Mesenchymal stem cell (in vitro differentiated cells and primary cell): ENCODE measurements at regions not wholly inside any gene's neighbourhood (a gene's known extent, or its start where the extent isn't known, plus 50 kb on each side); places are given as distances from the start of the nearest gene placed in this dataset.
"Not testable (repeated sequence)": the region's sequence is repeated elsewhere in the genome, so short reads cannot be mapped to it uniquely, and the experiment has no call there.

ENCODE experiments used
- DNase-seq: peaks from one replicate; pipeline ENCODE4 v3.0.0-alpha.2; 2013
- H2AFZ ChIP-seq: one replicate; pipeline ENCODE4 v1.6.1; 2013; ENCODE audit warnings: low read depth, mild to moderate bottlenecking, control low read depth, inconsistent platforms, low read length, moderate library complexity
- H2AK5ac ChIP-seq: 2 replicates; pipeline ENCODE4 v1.6.1; 2013; ENCODE audit warnings: low read length, moderate library complexity, mild to moderate bottlenecking, inconsistent platforms; ENCODE audit not compliant: severe bottlenecking
- H2BK120ac ChIP-seq: one replicate; pipeline ENCODE4 v1.6.1; 2013; ENCODE audit warnings: low read depth, mild to moderate bottlenecking, inconsistent platforms, low read length, moderate library complexity
- H2BK12ac ChIP-seq, 2 experiments: one replicate each; pipeline ENCODE4 v1.6.1; 2013; ENCODE audit warnings: inconsistent platforms in 2 of 2, low read length in 2 of 2, mild to moderate bottlenecking in 2 of 2, moderate library complexity in 2 of 2, control low read depth in 1 of 2
- H2BK15ac ChIP-seq: one replicate; pipeline ENCODE4 v1.6.1; 2013; ENCODE audit warnings: mild to moderate bottlenecking, low read depth, inconsistent platforms; ENCODE audit not compliant: poor library complexity, severe bottlenecking
- H2BK5ac ChIP-seq: 2 replicates; pipeline ENCODE4 v1.6.1; 2013; ENCODE audit warnings: low read depth, mild to moderate bottlenecking, low read length, control low read depth, inconsistent platforms; ENCODE audit not compliant: poor library complexity, severe bottlenecking
- H3K14ac ChIP-seq, 2 experiments: one replicate each; pipeline ENCODE4 v1.6.1; 2013; ENCODE audit warnings: inconsistent platforms in 2 of 2, low read length in 2 of 2, control low read depth in 1 of 2, mild to moderate bottlenecking in 1 of 2, moderate library complexity in 1 of 2
- H3K18ac ChIP-seq, 2 experiments: one replicate each; pipeline ENCODE4 v1.6.1; 2013; ENCODE audit warnings: inconsistent platforms in 2 of 2, low read length in 2 of 2, control low read depth in 1 of 2, low read depth in 1 of 2, mild to moderate bottlenecking in 1 of 2
- H3K23ac ChIP-seq, 2 experiments: one replicate each; pipeline ENCODE4 v1.6.1; 2013; ENCODE audit warnings: inconsistent platforms in 2 of 2, low read length in 2 of 2, mild to moderate bottlenecking in 2 of 2, moderate library complexity in 2 of 2, control low read depth in 1 of 2
- H3K27ac ChIP-seq: 2 replicates; pipeline ENCODE4 v1.5.1; 2013; ENCODE audit warnings: mild to moderate bottlenecking, moderate library complexity, low read length, control low read depth, inconsistent platforms; ENCODE audit not compliant: poor library complexity, severe bottlenecking
- H3K27me3 ChIP-seq, 2 experiments: 2 replicates each; pipeline versions ENCODE4 v1.6.1 to v1.7.0; 2013; ENCODE audit warnings: low read length in 2 of 2, mild to moderate bottlenecking in 2 of 2, moderate library complexity in 2 of 2, control low read depth in 1 of 2, inconsistent platforms in 1 of 2; ENCODE audit not compliant: control insufficient read depth in 1 of 2, insufficient read depth in 1 of 2
- H3K36me3 ChIP-seq, 2 experiments: 2 replicates each; pipeline versions ENCODE4 v1.6.1 to v1.7.0; 2013; ENCODE audit warnings: low read length in 2 of 2, control low read depth in 1 of 2, inconsistent platforms in 1 of 2, low read depth in 1 of 2, mild to moderate bottlenecking in 1 of 2; ENCODE audit not compliant: insufficient read depth in 2 of 2, control insufficient read depth in 1 of 2
- H3K4ac ChIP-seq, 2 experiments: one replicate each; pipeline ENCODE4 v1.6.1; 2013; ENCODE audit warnings: inconsistent platforms in 2 of 2, low read length in 2 of 2, mild to moderate bottlenecking in 2 of 2, moderate library complexity in 2 of 2, control low read depth in 1 of 2, low read depth in 1 of 2
- H3K4me1 ChIP-seq: 2 replicates; pipeline ENCODE4 v1.6.1; 2013; ENCODE audit warnings: low read depth, low read length, control low read depth; ENCODE audit not compliant: control insufficient read depth, insufficient read depth
- H3K4me2 ChIP-seq: 2 replicates; pipeline ENCODE4 v1.6.1; 2013; ENCODE audit warnings: low read length, mild to moderate bottlenecking, inconsistent platforms; ENCODE audit not compliant: poor library complexity, severe bottlenecking
- H3K4me3 ChIP-seq, 2 experiments: 2 replicates each; pipeline versions ENCODE4 v1.5.1 to v1.7.0; 2013; ENCODE audit warnings: low read length in 2 of 2, mild to moderate bottlenecking in 2 of 2, control low read depth in 1 of 2, low read depth in 1 of 2; ENCODE audit not compliant: insufficient read depth in 1 of 2
- H3K79me1 ChIP-seq: replicated peaks from 2 replicates; pipeline ENCODE4 v1.6.1; 2013; ENCODE audit warnings: mild to moderate bottlenecking, control low read depth, low read length, inconsistent platforms; ENCODE audit not compliant: poor library complexity, severe bottlenecking
- H3K9ac ChIP-seq: 2 replicates; pipeline ENCODE4 v1.7.0; 2013; ENCODE audit warnings: mild to moderate bottlenecking, low read length, moderate library complexity
- H3K9me3 ChIP-seq: 2 replicates; pipeline ENCODE4 v1.7.0; 2013; ENCODE audit warnings: mild to moderate bottlenecking, low read length; ENCODE audit not compliant: control insufficient read depth
- H4K8ac ChIP-seq: one replicate; pipeline ENCODE4 v1.6.1; 2013; ENCODE audit warnings: inconsistent platforms, mild to moderate bottlenecking, low read length, moderate library complexity
- H4K91ac ChIP-seq: one replicate; pipeline ENCODE4 v1.6.1; 2013; ENCODE audit warnings: mild to moderate bottlenecking, low read length, inconsistent platforms
- WGBS: methylation state at CpG from one replicate; pipeline ENCODE4 v1.1.7; 2013; ENCODE audit warnings: mixed read lengths; 5-methylcytosine and 5-hydroxymethylcytosine counted together

DNA sequence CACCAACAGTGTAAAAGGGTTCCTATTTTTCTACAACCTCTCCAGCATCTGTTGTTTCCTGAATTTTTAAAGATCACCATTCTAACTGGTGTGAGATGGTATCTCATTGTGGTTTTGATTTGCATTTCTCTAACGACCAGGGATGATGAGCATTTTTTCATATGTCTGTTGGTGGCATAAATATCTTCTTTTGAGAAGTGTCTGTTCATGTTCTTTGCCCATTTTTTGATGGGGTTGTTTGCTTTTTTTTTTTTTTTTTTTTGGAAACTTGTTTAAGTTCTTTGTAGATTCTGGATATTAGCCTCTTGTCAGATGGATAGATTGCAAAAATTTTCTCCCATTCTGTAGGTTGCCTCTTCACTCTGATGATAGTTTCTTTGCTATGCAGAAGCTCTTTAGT is 145.5 kb upstream of the PLXNC1 start:
- not testable (repeated sequence) for H3K4ac ChIP-seq, H2BK120ac ChIP-seq, H2BK12ac ChIP-seq, H3K14ac ChIP-seq, H3K9ac ChIP-seq, H4K8ac ChIP-seq, H3K23ac ChIP-seq, H2BK5ac ChIP-seq, H3K4me3 ChIP-seq, DNase-seq, H3K9me3 ChIP-seq, H2AFZ ChIP-seq, H3K4me1 ChIP-seq, H3K4me2 ChIP-seq, H3K36me3 ChIP-seq, H4K91ac ChIP-seq, H3K27ac ChIP-seq, H2BK15ac ChIP-seq, H3K18ac ChIP-seq, H3K79me1 ChIP-seq, H2AK5ac ChIP-seq, H3K27me3 ChIP-seq
- WGBS = 54% methylated on average over 1 of the region's 1 CpG

DNA sequence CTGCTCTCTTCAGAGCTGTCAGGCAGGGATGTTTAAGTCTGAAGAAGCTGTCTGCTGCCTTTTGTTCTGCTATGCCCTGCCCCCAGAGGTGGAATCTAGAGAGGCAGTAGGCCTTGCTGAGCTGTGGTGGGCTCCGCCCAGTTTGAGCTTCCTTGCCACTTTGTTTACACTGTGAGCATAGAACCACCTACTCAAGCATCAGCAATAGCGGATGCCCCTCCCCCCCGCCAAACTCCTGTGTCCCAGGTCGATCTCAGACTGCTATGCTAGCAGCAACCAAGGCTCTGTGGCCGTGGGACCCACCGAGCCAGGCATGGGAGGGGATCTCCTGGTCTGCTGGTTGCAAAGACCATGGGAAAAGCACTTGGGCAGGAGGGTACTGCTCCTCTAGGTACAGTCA is 140.5 kb upstream of the PLXNC1 start:
- not testable (repeated sequence) for H3K79me1 ChIP-seq, H3K4me1 ChIP-seq, H3K36me3 ChIP-seq, H3K18ac ChIP-seq, H2BK120ac ChIP-seq, H4K8ac ChIP-seq, H2BK12ac ChIP-seq, H4K91ac ChIP-seq, H3K27ac ChIP-seq, H3K4me2 ChIP-seq, H2AK5ac ChIP-seq, DNase-seq, H3K9ac ChIP-seq, H3K14ac ChIP-seq, H3K23ac ChIP-seq, H3K9me3 ChIP-seq, H2BK5ac ChIP-seq, H3K27me3 ChIP-seq, H3K4me3 ChIP-seq, H3K4ac ChIP-seq, H2BK15ac ChIP-seq
- WGBS = 78% methylated on average over 6 of the region's 6 CpGs
- H2AFZ ChIP-seq = peak overlapping the region; percentile 11

DNA sequence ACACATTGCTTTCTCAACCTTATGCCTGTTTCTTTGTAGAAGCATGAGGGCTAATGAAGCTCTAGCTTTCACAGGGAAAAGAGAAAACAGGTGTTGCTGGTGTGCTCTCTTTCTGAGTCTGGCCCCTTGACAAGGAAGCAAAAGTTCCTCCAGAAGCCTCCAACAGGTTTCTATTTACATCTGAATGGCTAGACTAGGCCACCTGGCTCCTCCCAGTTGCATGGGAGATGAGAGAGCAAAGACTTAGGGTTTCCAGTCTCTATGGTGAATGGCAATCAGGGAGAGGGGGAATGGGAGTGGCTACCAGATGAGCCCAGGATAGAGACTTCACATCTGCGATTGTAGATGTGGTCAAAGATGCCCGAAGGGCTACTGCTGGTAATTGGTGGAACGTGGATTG is 138.1 kb upstream of the PLXNC1 start:
- H2BK15ac ChIP-seq = no peak overlapping the region
- WGBS = no CpG with 5 or more reads among the region's 3 CpGs

DNA sequence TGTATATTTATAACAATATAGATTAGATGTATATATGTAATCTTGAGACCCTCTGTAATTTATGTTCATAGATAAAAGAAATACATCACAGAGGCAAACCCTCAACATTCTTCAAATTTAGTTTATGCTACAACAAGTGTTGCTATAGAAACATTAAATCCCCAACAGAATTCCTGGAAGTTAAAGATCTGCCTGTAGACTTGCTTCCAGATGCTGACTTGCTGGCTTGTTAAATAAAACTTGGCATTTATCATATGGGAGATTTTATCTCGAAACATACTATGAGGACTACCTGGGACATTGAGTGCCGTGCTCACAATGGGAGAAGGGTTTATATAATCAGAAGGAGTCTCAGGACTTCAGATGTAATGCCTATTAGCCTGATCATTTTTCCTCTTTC is 136.3 kb upstream of the PLXNC1 start:
- Histone ChIP-seq H3K9me3 (peaks cover 13% of the 10 kb centered on the region), H2BK5ac (no peak overlapping the region), H3K4me2 (no peak overlapping the region), H3K9ac (no peak overlapping the region), H4K8ac (no peak overlapping the region), H3K4ac (no peak overlapping the region), H2BK15ac (no peak overlapping the region), H2BK12ac (no peak overlapping the region), H2AK5ac (no peak overlapping the region), H4K91ac (no peak overlapping the region), H3K23ac (no peak overlapping the region), H3K27ac (no peak overlapping the region), H3K36me3 (no peaks in the 10 kb centered on the region), H3K27me3 (no peaks in the 10 kb centered on the region), H3K4me3 (no peak overlapping the region), H3K14ac (no peak overlapping the region), H3K4me1 (no peaks in the 10 kb centered on the region), H3K18ac (no peak overlapping the region), H2BK120ac (no peak overlapping the region), H3K79me1 (no peaks in the 10 kb centered on the region), H2AFZ (no peak overlapping the region)
- no peak for DNase-seq
- no CpG with 5 or more reads among the region's 2 CpGs for WGBS

More for the DNA sequence above, 138.1 kb upstream of the PLXNC1 start:
- H2BK12ac ChIP-seq = no peak overlapping the region
- H3K4me3 ChIP-seq = no peak overlapping the region
- H3K4ac ChIP-seq = no peak overlapping the region
- no peak overlapping the region for H3K9ac ChIP-seq
- no peak overlapping the region for H3K23ac ChIP-seq
- H2BK5ac ChIP-seq = no peak overlapping the region
- H3K9me3 ChIP-seq = no peaks in the 10 kb centered on the region
- H3K27ac ChIP-seq = no peak overlapping the region
- no peak overlapping the region for H3K14ac ChIP-seq
- no peak overlapping the region for H4K8ac ChIP-seq
- no peak overlapping the region for H3K18ac ChIP-seq
- no peaks in the 10 kb centered on the region for H3K4me1 ChIP-seq
- H3K27me3 ChIP-seq = no peaks in the 10 kb centered on the region
- no peaks in the 10 kb centered on the region for H3K79me1 ChIP-seq
- H4K91ac ChIP-seq = no peak overlapping the region
- H2AK5ac ChIP-seq = no peak overlapping the region
- no peak overlapping the region for H2AFZ ChIP-seq
- no peak for DNase-seq
- no peak overlapping the region for H3K4me2 ChIP-seq
- no peaks in the 10 kb centered on the region for H3K36me3 ChIP-seq
- H2BK120ac ChIP-seq = no peak overlapping the region
